Vagina (tissue), 2 donors: ENCODE measurements at regions not wholly inside any gene's neighbourhood (a gene's known extent, or its start where the extent isn't known, plus 50 kb on each side); places are given as distances from the start of the nearest gene placed in this dataset.

Experiments used
- CTCF ChIP-seq, 3 experiments: fragments of 450-650 bp in 2 of 3; fragments of 200-600 bp in 1 of 3; sonication (generic) in 1 of 3; IDR thresholded peaks; one replicate each; pipeline ENCODE4 v1.5.1; 2017 to 2019; ENCODE audit warnings: antibody characterized with exemption in 3 of 3, mild to moderate bottlenecking in 2 of 3, moderate library complexity in 2 of 3
- POLR2A ChIP-seq, 2 donors: fragments of 450-650 bp; IDR thresholded peaks; one replicate each; pipeline ENCODE4 v1.6.1; 2017; ENCODE audit warnings: antibody characterized with exemption in 2 of 2, mild to moderate bottlenecking in 2 of 2, moderate library complexity in 2 of 2

GRCh38 chr4:147354237-147354636 lies 126.7 kb upstream of the EDNRA start:
- TF ChIP-seq CTCF (IDR thresholded peaks at IDR 0.05) (no peak), POLR2A (IDR thresholded peaks at IDR 0.05) (no peak)
